Fibroblast of mammary gland (primary cell): ENCODE measurements at regions not wholly inside any gene's neighbourhood (a gene's known extent, or its start where the extent isn't known, plus 50 kb on each side); places are given as distances from the start of the nearest gene placed in this dataset.

Source experiments
- DNase-seq: peaks from one replicate; pipeline ENCODE4 v3.0.0-alpha.2; 2010; ENCODE audit warnings: low read depth
- H3K4me3 ChIP-seq: 2 replicates; pipeline ENCODE4 v1.5.1; 2011; ENCODE audit warnings: low read depth, mild to moderate bottlenecking, low read length, moderate library complexity; ENCODE audit not compliant: control insufficient read depth
- CTCF ChIP-seq: conservative IDR thresholded peaks from 2 replicates; pipeline ENCODE4 v1.5.1; 2011; ENCODE audit warnings: low read depth, low read length, inconsistent platforms; ENCODE audit not compliant: control insufficient read depth, insufficient read depth

GRCh38 chr10:128851281-128851680, 615.8 kb upstream of the MGMT start:
- no peak for DNase-seq
- TF ChIP-seq CTCF = no peak
- no peak overlapping the region for H3K4me3 ChIP-seq

GRCh38 chr10:128851726-128852125, 615.3 kb upstream of the MGMT start:
- no peak for DNase-seq
- no peak overlapping the region for H3K4me3 ChIP-seq
- TF ChIP-seq CTCF = no peak

- TF ChIP-seq CTCF = no peak
These were observed 614.6 kb upstream of the MGMT start for GRCh38 chr10:128852449-128852848.

GRCh38 chr10:128852902-128853301, 614.1 kb upstream of the MGMT start:
- DNase-seq = no peak
- no peak for TF ChIP-seq CTCF
- no peak overlapping the region for H3K4me3 ChIP-seq

More at GRCh38 chr10:128852449-128852848, 614.6 kb upstream of the MGMT start:
- no peak overlapping the region for H3K4me3 ChIP-seq
- no peak for DNase-seq

- no peak overlapping the region for H3K4me3 ChIP-seq
- no peak for TF ChIP-seq CTCF
- no peak for DNase-seq
These were observed 613.5 kb upstream of the MGMT start for GRCh38 chr10:128853537-128853936.

GRCh38 chr10:128854204-128854603, 612.8 kb upstream of the MGMT start:
- no peak for TF ChIP-seq CTCF
- H3K4me3 ChIP-seq = no peak overlapping the region
- DNase-seq = no peak

- no peak overlapping the region for H3K4me3 ChIP-seq
- no peak for TF ChIP-seq CTCF
- DNase-seq = peak; percentile 1
These were observed 612.1 kb upstream of the MGMT start for GRCh38 chr10:128854963-128855362.
